Activated CD4-positive, alpha-beta memory T cell treated with anti-CD3 and anti-CD28 coated beads for 36 hours (primary cell): ENCODE measurements at regions not wholly inside any gene's neighbourhood (a gene's known extent, or its start where the extent isn't known, plus 50 kb on each side); places are given as distances from the start of the nearest gene placed in this dataset.
A peak's percentile ranks its signal among the peaks of the same experiment; 100 is the strongest.
"Not testable (repeated sequence)": the region's sequence is repeated elsewhere in the genome, so short reads cannot be mapped to it uniquely, and the experiment has no call there.

Source experiments
- CTCF ChIA-PET: fragments of 350-600 bp; sonication (Branson Sonifier 250); formaldehyde crosslinking; loops from one replicate; lab custom pipeline; 2021; ENCODE audit warnings: antibody characterized with exemption, inconsistent platforms; lab: Charles Lee
- POLR2A ChIA-PET: fragments of 350-600 bp; sonication (Branson Sonifier 250); formaldehyde crosslinking; loops from one replicate; lab custom pipeline; 2021; ENCODE audit warnings: antibody characterized with exemption; lab: Charles Lee
- DNase-seq: peaks from one replicate; pipeline ENCODE4 v3.0.0-alpha.2; 2020
- H3K27ac Mint-ChIP-seq: one replicate; pipeline ENCODE4 v1.8.0; 2021; ENCODE audit warnings: mixed read lengths
- H3K27me3 Mint-ChIP-seq: one replicate; pipeline ENCODE4 v1.8.0; 2021; ENCODE audit warnings: mixed read lengths
- H3K36me3 Mint-ChIP-seq: one replicate; pipeline ENCODE4 v1.8.0; 2021; ENCODE audit warnings: mixed read lengths
- H3K4me1 Mint-ChIP-seq: one replicate; pipeline ENCODE4 v1.8.0; 2021; ENCODE audit warnings: low read depth, mixed read lengths
- H3K4me3 Mint-ChIP-seq: one replicate; pipeline ENCODE4 v1.8.0; 2021; ENCODE audit warnings: mild to moderate bottlenecking, mixed read lengths
- H3K9me3 Mint-ChIP-seq: one replicate; pipeline ENCODE4 v1.8.0; 2021; ENCODE audit warnings: mixed read lengths
- intact Hi-C: fragments of 100-400 bp; cut with micrococcal nuclease; formaldehyde crosslinking; loops from one replicate; pipeline ENCODE4 v1.15.1; 2023

- ChIA-PET POLR2A (no interaction called here), CTCF (no interaction called here)
- H3K4me1 Mint-ChIP-seq = no peaks in the 10 kb centered on the region
- intact Hi-C loops = no loop called here
- H3K9me3 Mint-ChIP-seq = no peaks in the 10 kb centered on the region
- H3K27me3 Mint-ChIP-seq = no peaks in the 10 kb centered on the region
- no peaks in the 10 kb centered on the region for H3K36me3 Mint-ChIP-seq
- no peak for DNase-seq
- no peak overlapping the region for H3K27ac Mint-ChIP-seq
- H3K4me3 Mint-ChIP-seq = no peak overlapping the region
These were observed 62.0 kb upstream of the PRR5 start for GRCh38 chr22:44639891-44640617.

GRCh38 chr22:44638971-44639760, 62.8 kb upstream of the PRR5 start:
- CTCF ChIA-PET = no interaction called here
- Mint-ChIP-seq H3K27ac (no peak overlapping the region), H3K4me3 (no peak overlapping the region), H3K4me1 (no peaks in the 10 kb centered on the region), H3K36me3 (no peaks in the 10 kb centered on the region), H3K27me3 (no peaks in the 10 kb centered on the region), H3K9me3 (no peaks in the 10 kb centered on the region)
- intact Hi-C loops = no loop called here
- POLR2A ChIA-PET = no interaction called here
- no peak for DNase-seq

- intact Hi-C loops, H3K4me3 Mint-ChIP-seq, H3K27me3 Mint-ChIP-seq, POLR2A ChIA-PET, H3K4me1 Mint-ChIP-seq, DNase-seq, H3K36me3 Mint-ChIP-seq, H3K9me3 Mint-ChIP-seq: not testable (repeated sequence)
- peak overlapping the region; percentile 42 for H3K27ac Mint-ChIP-seq
- CTCF ChIA-PET = interaction anchor here (1.7 kb wide), 1 partner anchor 9 kb away, joined by 6 read pairs; no protein-coding TSS in a partner anchor
These were observed 65.3 kb upstream of the PRR5 start for GRCh38 chr22:44636502-44637206.

DNA sequence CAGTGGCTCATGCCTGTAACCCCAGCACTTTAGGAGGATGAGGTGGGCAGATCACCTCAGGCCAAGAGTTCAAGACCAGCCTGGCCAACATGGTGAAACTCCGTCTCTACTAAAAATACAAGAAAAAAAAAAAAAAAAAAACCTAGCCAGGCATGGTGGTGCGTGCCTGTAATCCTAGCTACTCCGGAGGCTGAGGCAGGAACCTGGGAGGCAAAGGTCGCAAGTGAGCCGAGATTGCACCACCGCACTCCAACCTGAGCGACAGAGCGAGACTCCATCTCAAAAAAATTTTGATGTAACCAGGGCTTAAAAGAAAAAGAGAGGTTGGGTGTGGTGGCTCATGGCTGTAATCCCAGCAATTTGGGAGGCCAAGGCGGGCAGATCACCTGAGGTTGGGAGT, 66.4 kb upstream of the PRR5 start:
- H3K4me1 Mint-ChIP-seq, H3K36me3 Mint-ChIP-seq, intact Hi-C loops, DNase-seq, H3K27me3 Mint-ChIP-seq, H3K27ac Mint-ChIP-seq, H3K9me3 Mint-ChIP-seq, POLR2A ChIA-PET, H3K4me3 Mint-ChIP-seq: not testable (repeated sequence)
- CTCF ChIA-PET = interaction anchor here (1.7 kb wide), 1 partner anchor 8 kb away, joined by 6 read pairs; no protein-coding TSS in a partner anchor

GRCh38 chr22:44634426-44635321, 67.3 kb upstream of the PRR5 start:
- Mint-ChIP-seq H3K4me3 (no peak overlapping the region), H3K4me1 (no peaks in the 10 kb centered on the region), H3K36me3 (no peaks in the 10 kb centered on the region), H3K27me3 (no peaks in the 10 kb centered on the region), H3K9me3 (peaks cover 7% of the 10 kb centered on the region), H3K27ac (no peak overlapping the region)
- no peak for DNase-seq
- intact Hi-C loops = no loop called here
- ChIA-PET POLR2A (no interaction called here), CTCF (interaction anchor here (1.7 kb wide), 1 partner anchor 7 kb away, joined by 6 read pairs; no protein-coding TSS in a partner anchor)

- no peaks in the 10 kb centered on the region for H3K4me1 Mint-ChIP-seq
- H3K9me3 Mint-ChIP-seq = peaks cover 7% of the 10 kb centered on the region
- DNase-seq = no peak
- intact Hi-C loops = no loop called here
- ChIA-PET CTCF (no interaction called here), POLR2A (interaction anchor here (0.6 kb wide), 1 partner anchor 13 kb away, joined by 3 read pairs; no protein-coding TSS in a partner anchor)
- no peaks in the 10 kb centered on the region for H3K36me3 Mint-ChIP-seq
- H3K27ac Mint-ChIP-seq = no peak overlapping the region
- H3K27me3 Mint-ChIP-seq = no peaks in the 10 kb centered on the region
- no peak overlapping the region for H3K4me3 Mint-ChIP-seq
These were observed 68.4 kb upstream of the PRR5 start for GRCh38 chr22:44633647-44634046.

GRCh38 chr22:44632541-44633396, 69.2 kb upstream of the PRR5 start:
- intact Hi-C loops = no loop called here
- Mint-ChIP-seq H3K36me3 (no peaks in the 10 kb centered on the region), H3K27me3 (no peaks in the 10 kb centered on the region), H3K4me1 (no peaks in the 10 kb centered on the region), H3K4me3 (no peak overlapping the region), H3K9me3 (peaks cover 7% of the 10 kb centered on the region), H3K27ac (no peak overlapping the region)
- DNase-seq = peak; percentile 35
- POLR2A ChIA-PET = no interaction called here
- CTCF ChIA-PET = no interaction called here

DNA sequence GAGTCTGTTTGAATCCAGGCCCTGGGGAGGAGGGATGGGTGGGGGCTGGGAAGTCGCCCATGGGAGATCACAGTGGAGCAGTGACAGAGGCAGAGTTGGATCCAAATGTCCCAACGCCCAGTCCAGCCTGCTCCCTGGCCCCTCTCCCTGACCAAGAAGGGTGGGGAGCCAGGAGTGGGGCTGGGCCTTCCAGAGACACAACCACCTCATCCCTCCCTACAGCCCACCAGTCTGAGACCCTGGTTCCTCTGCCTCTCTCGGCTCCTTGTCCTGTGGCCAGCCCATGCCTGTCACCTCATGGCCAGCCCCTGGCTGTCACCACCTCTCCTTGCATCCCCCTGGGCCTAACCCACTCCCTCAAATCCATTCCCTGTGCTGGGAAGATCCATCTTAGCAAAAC, 71.2 kb upstream of the PRR5 start:
- Mint-ChIP-seq H3K4me3 (no peak overlapping the region), H3K4me1 (no peaks in the 10 kb centered on the region), H3K9me3 (peaks cover 7% of the 10 kb centered on the region), H3K27ac (no peak overlapping the region), H3K36me3 (no peaks in the 10 kb centered on the region), H3K27me3 (peaks cover 4% of the 10 kb centered on the region)
- ChIA-PET CTCF (interaction anchor here (1.2 kb wide), 1 partner anchor 550 kb away, joined by 5 read pairs; no protein-coding TSS in a partner anchor), POLR2A (no interaction called here)
- intact Hi-C loops = no loop called here
- no peak for DNase-seq

DNA sequence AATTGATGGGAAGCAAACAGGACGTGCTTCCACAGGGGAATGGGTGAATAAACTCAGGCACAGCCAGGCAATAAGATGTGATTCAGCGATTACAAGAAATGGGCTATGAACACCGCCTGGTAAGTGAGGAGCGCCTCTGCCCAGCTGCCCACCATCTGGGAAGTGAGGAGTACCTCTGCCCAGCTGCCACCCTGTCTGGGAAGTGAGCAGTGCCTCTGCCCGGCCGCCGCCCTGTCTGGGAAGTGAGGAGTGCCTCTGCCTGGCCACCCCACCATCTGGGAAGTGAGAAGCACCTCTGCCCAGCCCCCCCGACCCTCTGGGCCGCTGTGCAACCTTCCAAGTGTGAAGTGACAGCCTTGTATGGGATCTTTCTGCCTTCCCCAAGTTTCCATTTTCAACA, 73.2 kb upstream of the PRR5 start:
- no peak overlapping the region for H3K27ac Mint-ChIP-seq
- intact Hi-C loops = loop anchor here (10.0 kb wide), 1 partner anchor 294 kb away; no protein-coding TSS in a partner anchor
- CTCF ChIA-PET = no interaction called here
- peaks cover 4% of the 10 kb centered on the region for H3K27me3 Mint-ChIP-seq
- no peaks in the 10 kb centered on the region for H3K4me1 Mint-ChIP-seq
- H3K36me3 Mint-ChIP-seq = no peaks in the 10 kb centered on the region
- peaks cover 7% of the 10 kb centered on the region for H3K9me3 Mint-ChIP-seq
- no peak for DNase-seq
- no peak overlapping the region for H3K4me3 Mint-ChIP-seq
- POLR2A ChIA-PET = no interaction called here

GRCh38 chr22:44628273-44628672, 73.7 kb upstream of the PRR5 start:
- Mint-ChIP-seq H3K4me1 (no peaks in the 10 kb centered on the region), H3K36me3 (no peaks in the 10 kb centered on the region), H3K27ac (no peak overlapping the region), H3K27me3 (peaks cover 4% of the 10 kb centered on the region), H3K4me3 (no peak overlapping the region), H3K9me3 (peaks cover 7% of the 10 kb centered on the region)
- DNase-seq = no peak
- intact Hi-C loops = loop anchor here (10.0 kb wide), 1 partner anchor 293 kb away; no protein-coding TSS in a partner anchor
- CTCF ChIA-PET = interaction anchor here (2.1 kb wide), 1 partner anchor 7 kb away, joined by 6 read pairs; no protein-coding TSS in a partner anchor
- POLR2A ChIA-PET = no interaction called here
